ENCODE measurements at regions not wholly inside any gene's neighbourhood (a gene's known extent, or its start where the extent isn't known, plus 50 kb on each side); places are given as distances from the start of the nearest gene placed in this dataset.

- DNase-seq (ENCODE audit: low read depth), result no peak
- H3K4me3 ChIP-seq (ENCODE audit: low read depth, low read length), result no peak overlapping the region
- no peak for TF ChIP-seq CTCF (IDR thresholded peaks at IDR 0.05; ENCODE audit: insufficient read depth, low read length)
Observed at GRCh38 chr12:4202918-4203317, 70.6 kb upstream of the CCND2 start.

- H3K4me3 ChIP-seq (ENCODE audit: low read depth, low read length), result no peak overlapping the region
- no peak for DNase-seq (ENCODE audit: low read depth)
- TF ChIP-seq CTCF (IDR thresholded peaks at IDR 0.05; ENCODE audit: insufficient read depth, low read length), result no peak
Observed at GRCh38 chr12:4202487-4202886, 71.1 kb upstream of the CCND2 start.

- no peak overlapping the region for H3K4me3 ChIP-seq (ENCODE audit: low read depth, low read length)
- no peak for DNase-seq (ENCODE audit: low read depth)
- no peak for TF ChIP-seq CTCF (IDR thresholded peaks at IDR 0.05; ENCODE audit: insufficient read depth, low read length)
Observed at GRCh38 chr12:4201333-4202100, 72.0 kb upstream of the CCND2 start.

- no peak for TF ChIP-seq CTCF (IDR thresholded peaks at IDR 0.05; ENCODE audit: insufficient read depth, low read length)
- no peak for DNase-seq (ENCODE audit: low read depth)
- H3K4me3 ChIP-seq (ENCODE audit: low read depth, low read length), result no peak overlapping the region
Observed at GRCh38 chr12:4197922-4198763, 75.4 kb upstream of the CCND2 start.

- no peak for DNase-seq (ENCODE audit: low read depth)
- H3K4me3 ChIP-seq (ENCODE audit: low read depth, low read length), result no peak overlapping the region
- no peak for TF ChIP-seq CTCF (IDR thresholded peaks at IDR 0.05; ENCODE audit: insufficient read depth, low read length)
Observed at GRCh38 chr12:4196805-4197420, 76.6 kb upstream of the CCND2 start.

GRCh38 chr12:4194668-4195067, 78.9 kb upstream of the CCND2 start:
- H3K4me3 ChIP-seq (ENCODE audit: low read depth, low read length), result no peak overlapping the region
- no peak for TF ChIP-seq CTCF (IDR thresholded peaks at IDR 0.05; ENCODE audit: insufficient read depth, low read length)
- no peak for DNase-seq (ENCODE audit: low read depth)

Measured in fibroblast of the aortic adventitia (primary cell).